ENCODE measurements at regions not wholly inside any gene's neighbourhood (a gene's known extent, or its start where the extent isn't known, plus 50 kb on each side); places are given as distances from the start of the nearest gene placed in this dataset.

- Histone ChIP-seq H3K36me3 (ENCODE audit: control insufficient read depth, insufficient read depth, low read length) (no peaks in the 10 kb centered on the region), H3K27me3 (replicated peaks; ENCODE audit: control insufficient read depth, insufficient read depth, low read length) (no peaks in the 10 kb centered on the region), H3K4me3 (replicated peaks; ENCODE audit: low read depth, low read length) (no peak overlapping the region)
- no peak for DNase-seq (ENCODE audit: extremely low read depth, insufficient read length)
- no peak for TF ChIP-seq CTCF (IDR thresholded peaks at IDR 0.05; ENCODE audit: insufficient read depth, low read length, poor library complexity, severe bottlenecking)
Measured at GRCh38 chr4:1534095-1534872, 128.0 kb upstream of the NKX1-1 start.

DNA sequence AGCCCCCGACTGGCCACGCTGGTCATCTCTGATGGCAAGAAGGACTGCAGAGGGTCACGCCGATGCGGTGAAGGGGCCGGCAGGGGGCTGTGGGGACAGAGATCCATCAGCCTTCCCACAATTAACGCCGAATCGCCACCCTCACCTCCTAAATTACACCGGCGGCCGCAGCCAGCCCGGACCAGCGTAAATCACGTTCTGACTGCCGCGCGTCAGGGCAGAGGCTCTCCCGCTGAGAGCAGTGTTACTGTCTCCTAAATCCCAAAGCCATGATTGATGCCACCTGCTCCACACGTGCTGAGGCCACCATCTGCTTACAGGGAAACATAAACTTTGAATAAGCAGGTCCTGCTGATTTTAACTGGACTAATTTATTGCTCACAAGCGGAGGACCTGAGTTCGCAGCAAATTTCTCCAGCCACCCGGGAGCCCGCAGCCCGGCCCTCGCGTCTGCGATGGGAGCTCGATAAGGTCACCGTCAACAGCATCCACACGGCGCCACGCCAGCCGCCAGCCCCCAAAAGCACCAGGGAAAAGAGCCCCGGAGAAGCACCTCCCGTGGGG, 127.3 kb upstream of the NKX1-1 start:
- DNase-seq (ENCODE audit: extremely low read depth, insufficient read length) = no peak
- no peaks in the 10 kb centered on the region for H3K27me3 ChIP-seq (replicated peaks; ENCODE audit: control insufficient read depth, insufficient read depth, low read length)
- H3K36me3 ChIP-seq (ENCODE audit: control insufficient read depth, insufficient read depth, low read length) = no peaks in the 10 kb centered on the region
- no peak overlapping the region for H3K4me3 ChIP-seq (replicated peaks; ENCODE audit: low read depth, low read length)
- TF ChIP-seq CTCF (IDR thresholded peaks at IDR 0.05; ENCODE audit: insufficient read depth, low read length, poor library complexity, severe bottlenecking) = no peak

DNA sequence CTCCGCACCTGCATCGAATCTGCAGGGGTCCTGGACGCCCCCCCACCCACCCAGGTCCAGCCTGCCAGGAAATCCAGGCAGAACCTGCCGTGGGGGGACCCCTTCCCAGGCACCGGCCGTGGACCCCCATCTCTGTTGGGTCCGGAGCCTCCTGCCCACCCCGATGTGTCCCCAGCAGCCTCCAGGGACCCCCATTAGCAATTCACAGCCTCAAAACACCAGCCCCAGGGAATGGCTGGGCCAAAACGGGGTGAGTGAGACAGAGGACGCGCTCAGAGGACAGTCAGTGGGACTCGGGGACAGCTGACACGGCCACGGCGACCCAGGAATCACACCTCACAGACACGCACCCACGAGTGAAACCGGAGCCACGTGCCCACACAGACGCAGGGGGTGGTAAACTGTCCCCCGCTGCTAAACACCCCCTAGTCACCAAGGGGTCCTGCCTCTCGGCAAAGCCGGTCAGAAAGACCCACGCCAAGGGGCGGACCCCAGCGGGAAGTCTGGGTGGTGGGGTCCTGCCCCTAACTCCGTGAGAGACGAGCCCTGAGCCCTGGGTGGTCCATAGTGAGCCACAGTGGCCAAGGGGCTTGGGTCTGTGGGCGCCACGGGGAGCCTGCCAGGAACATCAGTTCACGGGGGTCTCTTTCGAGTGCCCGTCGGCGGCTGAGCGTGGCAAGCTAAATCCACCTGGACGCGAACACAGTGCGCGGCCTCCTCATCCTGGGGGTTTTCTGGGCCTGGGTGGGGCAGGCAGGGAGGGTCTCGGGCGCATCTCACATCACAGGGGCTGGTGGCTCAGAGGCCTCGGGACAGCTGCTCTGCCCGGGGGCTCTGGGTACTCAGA, 126.5 kb upstream of the NKX1-1 start:
- Histone ChIP-seq H3K36me3 (ENCODE audit: control insufficient read depth, insufficient read depth, low read length) (no peaks in the 10 kb centered on the region), H3K27me3 (replicated peaks; ENCODE audit: control insufficient read depth, insufficient read depth, low read length) (no peaks in the 10 kb centered on the region), H3K4me3 (replicated peaks; ENCODE audit: low read depth, low read length) (no peak overlapping the region)
- no peak for DNase-seq (ENCODE audit: extremely low read depth, insufficient read length)
- TF ChIP-seq CTCF (IDR thresholded peaks at IDR 0.05; ENCODE audit: insufficient read depth, low read length, poor library complexity, severe bottlenecking) = no peak

DNA sequence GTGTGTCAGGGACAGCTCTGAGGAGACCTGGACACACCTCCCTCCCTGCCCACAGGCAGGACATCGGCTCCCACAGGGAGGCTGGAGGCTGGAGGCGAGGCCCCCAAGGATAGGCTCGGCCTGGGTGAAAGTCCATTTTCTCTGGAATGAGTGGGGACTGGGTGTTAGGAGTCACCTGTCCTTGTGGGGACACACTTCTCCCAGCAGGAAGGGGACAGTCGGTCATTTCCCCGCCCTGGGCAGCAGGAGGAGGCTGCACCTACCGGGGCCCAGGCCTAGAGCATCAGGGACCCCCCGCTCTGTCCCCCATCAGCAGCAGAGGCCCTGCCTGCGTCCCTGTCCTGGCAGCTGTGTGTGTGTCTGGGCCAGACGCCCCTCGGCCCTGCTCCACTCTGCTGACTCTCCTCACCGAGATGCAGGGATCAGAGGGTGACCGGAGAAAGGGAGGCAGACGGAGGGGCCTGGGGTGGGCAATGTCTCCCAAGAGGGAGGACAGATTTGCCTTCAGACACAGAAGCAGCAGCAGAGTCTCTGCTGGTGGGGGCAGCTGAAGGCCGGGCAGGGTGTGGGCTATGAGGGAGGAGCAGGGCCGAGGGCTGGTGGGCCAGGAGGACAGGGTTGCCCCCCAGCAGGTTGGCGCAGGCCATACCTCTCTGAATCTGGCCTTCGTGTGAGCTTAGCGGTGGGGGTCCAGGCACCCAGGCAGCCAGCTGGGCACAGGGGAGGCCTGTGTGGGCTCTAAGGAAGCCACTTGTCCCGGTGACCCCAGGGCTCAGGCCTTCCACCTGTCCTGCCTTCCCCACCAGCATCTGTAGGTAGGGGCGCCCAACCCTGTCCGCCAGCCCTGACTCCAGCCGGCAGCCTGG, 125.7 kb upstream of the NKX1-1 start:
- no peak overlapping the region for H3K4me3 ChIP-seq (replicated peaks; ENCODE audit: low read depth, low read length)
- H3K27me3 ChIP-seq (replicated peaks; ENCODE audit: control insufficient read depth, insufficient read depth, low read length) = no peaks in the 10 kb centered on the region
- no peaks in the 10 kb centered on the region for H3K36me3 ChIP-seq (ENCODE audit: control insufficient read depth, insufficient read depth, low read length)
- no peak for DNase-seq (ENCODE audit: extremely low read depth, insufficient read length)
- TF ChIP-seq CTCF (IDR thresholded peaks at IDR 0.05; ENCODE audit: insufficient read depth, low read length, poor library complexity, severe bottlenecking) = no peak

DNA sequence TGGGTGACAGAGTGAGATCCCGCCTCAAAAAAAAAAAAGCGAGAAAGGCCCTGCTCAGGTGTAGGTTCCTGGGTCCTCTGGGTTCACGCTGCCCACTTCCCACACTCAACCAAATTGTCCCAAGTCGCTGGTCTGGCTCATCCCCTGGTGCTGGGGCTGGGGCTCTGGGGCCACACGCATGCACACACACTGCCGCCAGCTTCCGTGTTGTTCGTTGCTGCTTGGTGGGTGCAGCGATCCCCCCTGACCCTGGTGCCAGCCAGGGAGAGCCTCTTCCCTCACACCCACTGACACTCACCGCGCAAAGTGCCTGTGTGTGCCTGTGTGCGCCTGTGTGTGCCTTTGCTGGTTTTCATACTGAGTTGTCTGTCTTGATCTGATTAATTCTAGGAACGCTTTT, 124.1 kb upstream of the NKX1-1 start:
- Histone ChIP-seq H3K27me3 (replicated peaks; ENCODE audit: control insufficient read depth, insufficient read depth, low read length) (no peaks in the 10 kb centered on the region), H3K4me3 (replicated peaks; ENCODE audit: low read depth, low read length) (no peak overlapping the region), H3K36me3 (ENCODE audit: control insufficient read depth, insufficient read depth, low read length) (no peaks in the 10 kb centered on the region)
- no peak for DNase-seq (ENCODE audit: extremely low read depth, insufficient read length)
- no peak for TF ChIP-seq CTCF (IDR thresholded peaks at IDR 0.05; ENCODE audit: insufficient read depth, low read length, poor library complexity, severe bottlenecking)
